Epithelial cell of esophagus (primary cell): ENCODE measurements at regions not wholly inside any gene's neighbourhood (a gene's known extent, or its start where the extent isn't known, plus 50 kb on each side); places are given as distances from the start of the nearest gene placed in this dataset.
A peak's percentile ranks its signal among the peaks of the same experiment; 100 is the strongest.

ENCODE experiments used
- DNase-seq: peaks from one replicate; pipeline ENCODE4 v3.0.0; 2010; ENCODE audit warnings: low read depth
- H3K4me3 ChIP-seq: 2 replicates; pipeline ENCODE4 v1.5.1; 2011; ENCODE audit warnings: mild to moderate bottlenecking, low read length, control low read depth
- CTCF ChIP-seq: IDR thresholded peaks from 2 replicates; pipeline ENCODE4 v1.5.1; 2011; ENCODE audit warnings: low read depth, mild to moderate bottlenecking, low read length, control low read depth, inconsistent platforms; ENCODE audit not compliant: insufficient read depth; ENCODE audit errors: missing control alignments

GRCh38 chr2:38466409-38466808 is 89.3 kb upstream of the ATL2 start:
- no peak for TF ChIP-seq CTCF
- no peak for DNase-seq
- H3K4me3 ChIP-seq, result no peak overlapping the region

- TF ChIP-seq CTCF, result peak; percentile 74
- DNase-seq, result peak; percentile 68
These were observed 88.7 kb upstream of the ATL2 start for GRCh38 chr2:38465789-38466127.

GRCh38 chr2:38464971-38465788 is 88.1 kb upstream of the ATL2 start:
- H3K4me3 ChIP-seq, result no peak overlapping the region
- no peak for TF ChIP-seq CTCF
- DNase-seq, result no peak

More at GRCh38 chr2:38465789-38466127, 88.7 kb upstream of the ATL2 start:
- no peak overlapping the region for H3K4me3 ChIP-seq

- DNase-seq, result no peak
- H3K4me3 ChIP-seq, result no peak overlapping the region
- TF ChIP-seq CTCF, result no peak
These were observed 86.7 kb upstream of the ATL2 start for GRCh38 chr2:38463752-38464151.

- DNase-seq, result peak; percentile 100
- H3K4me3 ChIP-seq, result no peak overlapping the region
- no peak for TF ChIP-seq CTCF
These were observed 85.1 kb upstream of the ATL2 start for GRCh38 chr2:38462121-38462661.

- TF ChIP-seq CTCF, result no peak
- DNase-seq, result peak; percentile 36
- no peak overlapping the region for H3K4me3 ChIP-seq
These were observed 84.4 kb upstream of the ATL2 start for GRCh38 chr2:38461470-38461869.

GRCh38 chr2:38460313-38460712 is 83.2 kb upstream of the ATL2 start:
- TF ChIP-seq CTCF, result no peak
- no peak for DNase-seq
- no peak overlapping the region for H3K4me3 ChIP-seq
